Hematopoietic multipotent progenitor cell treated with erythropoietin and hydrocortisone succinate and interleukin-3 and kit ligand, for 15 days (in vitro differentiated cells): ENCODE measurements at regions not wholly inside any gene's neighbourhood (a gene's known extent, or its start where the extent isn't known, plus 50 kb on each side); places are given as distances from the start of the nearest gene placed in this dataset.
"Not testable (repeated sequence)": the region's sequence is repeated elsewhere in the genome, so short reads cannot be mapped to it uniquely, and the experiment has no call there.

ENCODE experiments used
- DNase-seq: peaks from one replicate; pipeline ENCODE4 v3.0.0-alpha.2; 2015; ENCODE audit warnings: low spot score

DNA sequence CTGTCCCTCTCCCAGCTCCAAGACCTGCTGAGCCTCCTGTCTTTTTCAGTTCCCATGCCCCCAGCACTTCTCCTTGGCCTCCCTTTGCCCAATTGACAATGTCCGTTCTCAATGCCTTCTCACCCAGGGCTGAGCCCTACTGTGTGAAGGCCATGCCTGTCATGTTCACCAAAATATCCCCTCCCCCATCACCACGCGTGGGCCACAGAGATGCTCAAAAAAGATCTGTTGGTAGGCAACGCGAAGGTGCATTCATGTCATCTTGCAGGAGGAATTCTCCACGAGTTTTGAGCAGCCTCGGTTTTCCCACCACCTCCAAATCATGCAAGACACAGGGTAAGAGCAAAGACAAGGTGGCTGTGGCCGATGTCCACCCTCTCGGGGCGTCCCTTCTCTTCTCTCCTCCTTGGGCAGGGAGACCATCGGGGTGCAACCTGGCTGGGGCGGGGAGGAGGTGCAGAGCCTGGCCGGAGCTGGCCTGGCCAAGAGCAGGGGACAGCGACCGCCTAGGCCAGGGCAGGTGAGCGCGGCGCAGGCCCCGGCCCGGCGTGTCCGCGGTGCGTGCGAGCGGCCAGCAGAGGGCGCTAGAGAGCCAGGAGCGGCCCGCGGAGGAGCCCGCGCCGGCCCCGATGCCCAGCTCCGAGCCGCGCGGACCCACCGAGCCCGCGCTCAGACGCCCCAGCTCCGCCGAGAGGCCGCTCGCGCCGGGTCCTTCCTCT lies 56.3 kb upstream of the KRTAP5-11 start:
- DNase-seq, result peak; percentile 67

DNA sequence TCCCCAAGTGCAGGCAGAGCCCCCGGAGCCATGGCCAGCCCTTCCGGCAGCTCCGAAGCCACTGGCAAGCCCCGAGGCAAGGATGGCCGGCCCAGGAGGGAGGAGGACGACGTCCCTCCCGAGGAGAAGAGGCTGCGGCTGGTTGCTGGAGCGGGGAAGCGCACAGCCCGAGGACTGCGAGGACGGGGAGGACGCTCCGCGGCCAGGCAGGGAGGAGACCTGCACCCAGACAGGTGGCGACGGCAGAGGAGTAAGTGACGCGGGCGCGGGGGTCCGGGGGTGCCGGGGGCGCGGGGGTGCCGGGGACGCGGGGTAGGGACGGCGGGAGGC lies 56.8 kb upstream of the KRTAP5-11 start:
- not testable (repeated sequence) for DNase-seq

DNA sequence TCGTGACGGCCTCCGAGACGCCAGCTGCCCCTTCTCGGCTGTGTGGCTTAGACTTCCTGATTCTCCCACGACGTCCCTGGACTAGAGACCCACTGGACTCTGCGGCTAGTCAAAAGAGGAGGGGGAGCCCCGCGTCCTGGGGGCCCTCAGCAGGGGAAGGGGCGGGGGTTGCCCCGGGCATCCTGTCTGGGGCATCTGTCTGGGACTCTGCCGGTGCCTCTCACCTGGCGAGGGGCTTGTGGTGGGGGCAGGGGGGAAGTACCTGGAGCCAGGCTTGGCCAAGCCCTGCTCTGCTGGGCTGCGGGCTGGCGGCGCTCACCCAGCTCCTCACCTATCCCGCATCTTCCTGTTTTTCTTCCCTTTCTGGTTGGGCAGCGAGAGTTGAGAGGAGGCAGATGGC lies 57.2 kb upstream of the KRTAP5-11 start:
- DNase-seq, result not testable (repeated sequence)

DNA sequence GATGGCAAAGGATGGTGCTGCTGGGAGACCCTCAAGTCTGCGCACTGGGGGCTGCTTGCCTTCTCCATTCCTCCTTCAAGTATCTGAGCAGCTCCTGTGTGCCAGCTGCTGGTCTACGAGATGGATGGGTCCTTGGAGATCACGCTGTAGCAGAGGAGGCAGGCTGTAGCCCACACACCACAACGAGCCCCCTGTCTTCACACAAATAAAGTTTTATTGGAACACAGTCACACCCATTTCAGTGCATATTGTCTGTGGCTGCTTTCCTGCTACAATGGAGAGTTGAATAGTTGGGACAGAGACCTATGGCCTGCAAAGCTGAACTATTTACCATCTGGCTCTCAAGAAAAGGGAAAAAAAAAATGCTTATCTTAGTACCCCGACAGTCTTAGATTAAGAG lies 64.4 kb upstream of the KRTAP5-11 start:
- not testable (repeated sequence) for DNase-seq

DNA sequence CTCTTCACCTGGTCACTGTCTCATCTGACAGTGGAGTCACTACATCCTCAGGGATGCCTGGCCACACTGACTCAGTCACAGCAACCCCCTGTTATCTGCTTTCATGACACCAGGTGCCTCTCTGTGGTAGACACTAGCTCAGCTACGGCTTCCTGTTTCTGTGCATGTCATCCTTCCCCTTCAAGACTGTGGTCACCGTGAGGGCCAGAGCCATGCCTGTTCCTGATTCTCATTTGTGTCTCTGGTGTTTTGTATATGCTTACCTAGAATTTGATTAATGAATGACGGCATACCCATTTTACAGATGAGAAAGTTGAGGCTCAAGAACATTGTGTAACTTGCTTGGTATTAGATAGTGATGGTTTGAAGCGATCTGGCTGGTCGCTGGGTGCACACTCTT lies 70.3 kb upstream of the KRTAP5-11 start:
- DNase-seq, result not testable (repeated sequence)

DNA sequence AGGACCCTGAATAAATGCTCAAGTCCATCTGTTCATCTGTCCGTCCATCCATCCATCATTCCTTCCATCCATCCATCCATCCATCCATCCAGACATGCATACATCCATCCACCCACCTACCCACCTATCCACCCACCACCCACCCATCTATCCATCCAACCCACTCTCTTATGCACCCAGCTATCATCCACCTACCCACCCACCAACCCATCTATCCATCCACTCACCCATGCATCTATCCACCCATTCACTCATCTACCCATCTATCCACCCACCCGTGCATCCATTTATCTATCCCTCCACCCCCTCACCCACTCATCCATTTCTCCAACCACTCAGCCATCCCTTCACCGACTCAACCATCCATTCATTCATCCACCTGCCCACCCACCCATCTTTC lies 71.7 kb upstream of the KRTAP5-11 start:
- DNase-seq, result not testable (repeated sequence)

DNA sequence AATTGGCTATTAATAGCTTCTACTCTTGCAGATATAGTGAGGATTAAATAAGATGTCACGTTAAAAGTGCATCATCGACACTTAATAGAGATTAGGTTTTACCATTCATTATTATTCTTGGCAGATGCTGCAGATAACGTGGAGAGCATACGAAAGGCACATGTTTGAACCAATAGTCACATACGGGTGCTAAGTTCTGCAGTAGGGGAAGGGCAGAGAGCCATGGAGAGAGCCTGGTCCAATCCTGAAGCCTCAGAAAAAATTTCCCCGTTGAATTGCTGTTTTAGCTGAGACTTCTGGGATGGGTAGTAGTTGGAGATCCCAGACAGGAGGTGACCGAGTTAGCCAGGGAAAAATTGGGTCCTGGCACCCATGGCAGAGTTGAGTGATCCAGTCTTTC lies 72.4 kb upstream of the KRTAP5-11 start:
- DNase-seq, result not testable (repeated sequence)

DNA sequence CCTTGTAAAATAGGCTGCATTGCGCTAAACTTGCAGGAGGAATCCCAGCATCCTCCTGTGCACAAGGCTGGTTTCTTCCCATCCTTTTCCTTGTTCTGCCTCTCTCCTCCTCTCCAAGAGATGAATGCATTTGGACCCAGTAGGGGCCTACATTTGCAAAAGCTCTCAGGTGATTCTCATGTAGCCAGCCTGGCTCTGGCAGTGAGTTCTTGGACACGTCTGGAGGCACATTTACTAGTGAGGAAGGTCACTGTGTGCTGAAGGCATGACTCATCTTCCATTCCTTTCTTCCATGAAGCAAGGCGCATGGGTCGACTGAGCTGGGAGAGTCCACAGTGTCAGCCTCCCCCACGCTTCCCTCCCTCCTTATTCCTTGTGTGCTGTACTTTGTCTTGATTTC lies 73.8 kb upstream of the KRTAP5-11 start:
- not testable (repeated sequence) for DNase-seq

DNA sequence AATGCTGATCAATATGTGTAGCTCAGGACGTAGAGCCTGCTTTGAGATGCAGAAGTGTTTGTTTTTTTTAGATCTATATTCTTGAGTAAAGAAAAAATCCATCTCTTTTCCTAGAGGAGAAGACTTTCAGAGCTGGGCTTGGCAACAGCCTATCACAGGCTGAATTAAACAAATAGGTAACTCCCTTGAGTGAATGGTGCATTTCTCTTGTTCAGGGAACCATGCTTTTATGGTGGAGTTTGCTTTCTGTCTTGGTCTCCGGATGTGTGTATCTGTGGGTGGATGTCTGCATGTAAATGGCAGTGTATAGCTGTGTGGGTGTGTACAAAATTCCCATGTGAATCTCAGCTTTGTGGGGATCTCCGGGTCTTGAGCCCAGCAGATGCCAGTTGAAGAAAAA lies 82.3 kb upstream of the KRTAP5-11 start:
- DNase-seq, result not testable (repeated sequence)

DNA sequence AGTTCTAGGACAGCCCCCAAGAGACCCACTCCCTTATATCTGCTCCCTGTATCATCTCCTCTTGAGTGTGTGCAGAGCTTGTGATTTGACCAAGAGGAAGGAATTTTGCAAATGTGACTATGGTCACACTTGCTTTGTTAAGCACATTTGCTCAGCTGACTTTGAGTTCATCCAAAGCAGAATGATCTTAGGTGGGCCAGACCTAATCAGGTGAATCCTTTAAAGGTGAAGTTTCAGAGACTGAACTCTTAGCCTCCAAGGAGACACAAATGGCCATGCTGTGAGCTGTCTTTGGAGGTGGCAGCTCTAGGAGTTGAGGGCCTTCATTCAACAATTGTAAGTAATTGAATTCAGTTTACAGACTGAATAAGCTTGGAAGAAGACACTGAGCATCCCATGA lies 115.4 kb upstream of the KRTAP5-11 start:
- DNase-seq, result not testable (repeated sequence)

DNA sequence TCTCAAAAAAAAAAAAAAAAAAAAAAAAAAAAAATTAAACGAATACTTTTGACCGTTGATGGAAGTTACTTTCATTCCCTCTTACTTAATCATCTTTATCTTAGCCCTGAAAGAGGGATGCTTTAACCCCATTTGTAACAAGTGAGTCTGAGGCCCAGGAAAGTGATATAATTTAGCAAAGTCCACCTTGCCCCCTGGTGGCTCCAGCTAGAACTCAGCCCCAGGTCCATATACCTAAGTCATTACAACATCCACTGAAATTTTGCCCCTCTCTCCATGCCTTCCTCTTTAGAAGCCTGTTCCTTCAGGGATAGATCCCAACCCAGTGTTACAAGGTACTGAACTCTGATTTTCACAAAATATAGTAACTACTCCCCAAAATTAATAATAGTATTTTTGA lies 116.3 kb upstream of the KRTAP5-11 start:
- peak; percentile 26 for DNase-seq

DNA sequence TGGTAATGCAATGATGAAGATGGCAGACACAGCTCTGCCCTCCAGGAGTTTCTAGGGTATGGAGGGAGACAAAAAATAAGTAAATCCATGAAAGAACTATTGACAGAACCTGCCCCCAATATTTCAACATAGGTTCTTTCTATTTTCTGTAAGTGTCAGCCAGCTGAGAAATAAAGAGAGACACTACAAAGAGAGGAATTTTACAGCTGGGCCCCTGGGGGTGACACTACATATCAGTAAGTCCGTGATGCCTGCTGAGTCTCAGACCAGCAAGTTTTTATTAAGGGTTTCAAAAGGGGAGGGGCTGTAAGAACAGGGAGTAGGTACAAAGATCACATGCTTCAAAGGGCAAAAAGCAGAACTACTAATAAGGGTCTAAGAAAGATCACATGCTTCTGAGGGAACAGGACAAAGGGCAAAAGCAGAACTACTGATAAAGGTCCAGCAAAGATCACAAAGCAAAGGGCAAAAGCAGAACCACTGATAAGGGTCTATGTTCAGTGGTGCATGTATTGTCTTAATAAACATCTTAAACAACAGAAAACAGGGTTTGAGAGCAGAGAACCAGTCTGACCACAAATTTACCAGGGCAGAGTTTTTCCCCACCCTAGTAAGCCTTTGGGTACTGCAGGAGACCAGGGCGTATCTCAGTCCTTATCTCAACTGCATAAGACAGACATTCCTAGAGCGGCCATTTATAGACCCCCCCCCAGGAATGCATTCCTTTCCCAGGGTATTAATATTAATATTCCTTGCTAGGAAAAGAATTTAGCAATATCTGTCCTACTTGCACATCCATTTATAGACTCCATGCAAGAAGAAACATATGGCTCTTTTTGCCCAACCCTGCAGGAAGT lies 119.0 kb upstream of the KRTAP5-11 start:
- not testable (repeated sequence) for DNase-seq

DNA sequence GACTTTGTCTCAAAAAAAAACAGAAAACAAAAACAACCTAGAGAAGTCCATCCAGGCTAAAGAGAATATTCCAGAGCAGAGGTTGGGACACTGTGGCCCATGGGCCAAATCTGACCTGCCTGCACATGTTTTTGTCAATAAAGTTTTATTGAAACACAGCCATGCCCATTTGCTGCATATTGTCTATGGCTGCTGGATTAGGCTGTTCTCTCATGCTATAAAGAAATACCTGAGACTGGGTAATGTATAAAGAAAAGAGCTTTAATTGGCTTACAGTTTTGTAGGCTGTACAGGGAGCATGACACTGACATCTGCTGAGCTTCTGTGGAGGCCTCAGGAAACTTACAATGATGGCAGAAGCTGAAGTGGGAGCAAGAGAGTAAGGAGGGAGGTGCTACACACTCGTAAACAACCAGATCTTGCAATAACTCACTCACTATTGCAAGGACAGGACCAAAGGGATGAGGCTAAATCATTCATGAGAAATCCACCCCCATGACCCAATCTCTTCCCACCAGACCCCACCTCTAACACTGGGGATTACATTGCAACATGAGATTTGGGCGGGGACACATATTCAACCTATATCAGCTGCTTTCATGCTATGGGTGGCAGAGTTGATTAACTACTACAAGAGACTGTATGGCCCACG lies 122.5 kb upstream of the KRTAP5-11 start:
- DNase-seq, result peak; percentile 66

DNA sequence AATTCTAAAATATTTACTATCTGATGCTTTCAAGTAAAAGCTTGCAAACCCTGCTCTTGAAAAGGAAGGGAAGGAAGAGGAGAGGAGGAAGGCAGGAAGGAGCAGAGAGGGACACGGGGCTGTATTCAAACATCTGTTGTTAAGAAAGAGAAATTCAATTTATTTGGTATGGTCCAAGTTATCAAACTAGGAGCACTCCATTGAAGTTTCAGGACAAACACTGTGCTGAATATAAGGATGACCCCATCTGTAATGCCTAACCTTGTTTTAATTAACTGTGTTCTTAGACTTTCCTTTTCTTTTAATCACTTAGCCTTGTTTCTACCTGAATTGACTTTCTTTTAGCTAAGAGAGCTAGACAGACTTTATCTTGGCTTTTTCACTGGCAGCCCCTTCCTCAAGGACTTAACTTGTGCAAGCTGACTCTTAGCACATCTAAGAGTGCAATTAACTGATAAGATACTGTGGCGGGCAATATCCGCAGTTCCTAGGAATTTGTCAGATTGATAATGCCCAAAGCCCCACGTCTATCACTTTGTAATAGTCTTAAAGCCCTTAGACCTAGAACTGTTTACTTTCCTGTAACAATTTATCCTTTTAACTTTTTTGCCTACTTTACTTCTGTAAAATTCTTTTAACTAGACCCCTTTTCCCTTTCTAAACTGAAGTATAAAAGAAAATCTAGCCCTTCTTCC lies 123.2 kb upstream of the KRTAP5-11 start:
- peak; percentile 28 for DNase-seq

DNA sequence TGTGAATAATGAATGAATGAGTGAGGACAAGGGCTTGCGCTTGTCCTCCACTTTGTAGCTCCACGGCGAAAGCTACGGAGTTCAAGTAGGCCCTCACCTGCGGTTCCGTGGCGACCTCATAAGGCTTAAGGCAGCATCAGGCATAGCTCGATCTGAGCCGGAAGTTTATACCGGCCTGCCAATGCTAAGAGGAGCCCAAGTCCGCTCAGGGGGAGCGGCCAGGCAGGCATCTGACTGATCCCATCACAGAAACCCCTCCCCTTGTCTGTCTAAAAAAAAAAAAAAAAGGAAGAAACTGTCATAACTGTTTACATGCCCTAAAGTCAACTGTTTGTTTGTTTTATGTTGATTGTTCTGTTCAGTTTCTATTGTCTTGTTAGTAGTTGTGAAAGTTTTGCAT lies 124.4 kb upstream of the KRTAP5-11 start:
- DNase-seq, result not testable (repeated sequence)

DNA sequence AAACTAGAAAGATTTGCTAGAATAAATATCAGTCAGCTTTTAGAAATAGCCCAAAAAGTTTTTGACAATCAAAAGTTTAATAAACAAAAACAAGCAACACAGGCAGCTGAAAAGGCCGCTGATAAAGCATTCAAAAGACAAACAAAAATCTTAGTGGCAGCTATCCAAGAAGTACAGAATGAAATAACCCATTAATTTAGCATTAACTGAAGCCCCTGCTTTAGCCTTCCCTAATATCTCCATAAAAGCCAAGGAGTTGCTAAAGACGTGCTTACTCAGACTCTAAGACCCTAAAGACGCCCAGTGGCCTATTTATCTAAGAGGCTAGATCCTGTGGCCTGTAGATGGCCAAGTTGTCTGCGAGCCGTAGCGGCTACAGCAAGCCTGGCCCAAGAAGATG lies 123.5 kb upstream of the DEFB108B start:
- not testable (repeated sequence) for DNase-seq

DNA sequence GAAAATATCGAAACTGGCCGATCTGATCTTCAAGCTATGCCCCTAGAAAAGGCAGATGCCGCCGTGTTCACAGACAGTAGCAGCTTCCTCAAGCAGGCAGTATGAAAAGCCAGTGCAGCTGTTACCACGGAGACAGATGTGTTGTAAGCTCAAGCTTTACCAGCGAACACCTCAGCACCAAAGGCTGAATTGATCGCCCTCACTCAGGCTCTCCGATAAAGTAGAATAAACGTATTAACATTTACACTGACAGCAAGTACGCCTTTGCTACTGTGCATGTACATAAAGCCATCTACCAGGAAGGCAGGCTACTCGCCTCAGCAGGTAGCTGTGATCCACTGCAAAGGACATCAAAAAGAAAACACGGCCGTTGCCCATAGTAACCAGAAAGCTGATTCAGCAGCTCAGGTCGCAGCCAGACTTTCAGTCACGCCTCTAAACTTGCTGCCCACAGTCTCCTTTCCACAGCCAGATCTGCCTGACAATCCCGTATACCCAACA lies 122.8 kb upstream of the DEFB108B start:
- peak; percentile 16 for DNase-seq

DNA sequence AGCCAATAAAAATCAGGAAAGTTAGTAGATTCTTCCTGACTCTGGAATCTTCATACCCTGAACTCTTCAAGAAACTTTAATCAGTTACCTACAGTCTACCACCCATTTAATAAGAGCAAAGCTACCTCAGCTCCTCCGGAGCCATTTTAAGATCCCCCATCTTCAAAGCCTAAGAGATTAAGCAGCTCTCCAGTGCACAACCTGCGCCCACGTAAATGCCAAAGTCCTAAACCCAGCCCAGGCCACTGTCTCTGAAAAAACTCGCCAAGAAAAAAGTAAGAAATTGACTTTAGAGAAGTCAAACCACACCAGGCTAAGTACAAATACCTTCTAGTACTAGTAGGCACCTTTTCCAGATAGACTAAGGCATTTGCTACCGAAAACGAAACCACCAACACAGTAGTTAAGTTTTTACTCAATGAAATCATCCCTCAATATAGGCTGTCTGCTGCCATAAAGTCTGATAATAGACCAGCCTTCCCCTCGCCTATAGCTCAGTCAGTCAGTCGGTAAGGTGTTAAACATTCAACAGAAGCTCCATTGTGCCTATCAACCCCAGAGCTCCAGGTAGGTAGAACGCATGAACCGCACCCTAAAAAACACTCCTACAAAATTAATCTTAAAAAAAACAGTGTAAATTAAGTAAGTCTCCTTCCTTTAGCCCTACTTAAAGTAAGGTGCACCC lies 122.2 kb upstream of the DEFB108B start:
- DNase-seq, result not testable (repeated sequence)

DNA sequence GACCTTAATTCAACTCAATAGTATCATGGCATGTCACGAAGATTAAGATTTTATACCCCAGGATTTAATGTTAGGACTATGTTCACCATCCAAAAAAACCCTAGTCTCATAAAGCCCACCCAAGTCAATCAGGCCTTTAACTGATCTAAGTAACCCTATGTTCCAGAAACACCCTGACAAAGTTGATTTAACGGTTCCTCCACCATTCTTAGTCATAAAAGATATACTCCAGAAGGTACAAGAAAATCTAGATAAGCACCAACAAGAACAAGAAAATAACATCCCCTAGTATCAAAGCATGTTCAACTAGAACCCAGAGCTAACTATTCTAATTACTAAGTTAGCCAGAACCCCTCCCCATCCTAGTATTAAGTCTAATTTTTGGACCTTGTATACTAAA lies 120.7 kb upstream of the DEFB108B start:
- DNase-seq, result not testable (repeated sequence)

DNA sequence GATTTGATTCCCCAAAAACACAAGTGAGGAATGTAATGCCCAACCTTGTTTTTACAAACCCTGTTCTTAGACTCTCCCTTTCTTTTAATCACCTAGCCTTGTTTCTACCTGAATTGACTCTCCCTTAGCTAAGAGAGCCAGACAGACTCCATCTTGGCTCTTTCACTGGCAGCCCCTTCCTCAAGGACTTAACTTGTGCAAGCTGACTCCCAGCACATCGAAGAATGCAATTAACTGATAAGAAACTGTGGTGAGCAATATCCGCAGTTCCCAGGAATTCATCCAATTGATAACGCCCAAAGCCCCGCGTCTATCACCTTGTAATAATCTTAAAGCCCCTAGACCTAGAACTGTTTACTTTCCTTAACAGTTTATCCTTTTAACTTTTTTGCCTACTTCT lies 120.2 kb upstream of the DEFB108B start:
- DNase-seq, result not testable (repeated sequence)

DNA sequence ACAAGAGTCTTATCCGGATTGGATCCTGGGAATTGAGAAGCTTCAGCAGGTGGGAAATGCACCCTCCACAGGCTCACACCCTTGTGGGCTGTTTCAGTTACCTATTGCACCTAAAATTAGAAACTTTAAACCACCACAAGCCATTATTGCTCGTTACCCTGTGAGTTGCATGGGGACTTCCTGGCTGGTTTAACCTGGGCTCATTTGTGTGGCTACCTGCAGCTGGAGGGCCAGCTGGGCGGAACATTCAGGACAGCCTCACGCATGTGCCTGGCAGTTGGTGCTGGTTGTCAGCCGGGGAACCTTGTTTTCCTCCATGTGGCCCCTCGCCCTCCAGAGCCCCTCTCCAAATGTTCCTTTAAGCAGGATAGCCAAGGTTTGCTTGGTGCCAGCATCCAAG lies 118.5 kb upstream of the DEFB108B start:
- DNase-seq, result not testable (repeated sequence)
